NCI-H345 treated with DMSO at 0.1 percent for 48 hours (cell line): ENCODE measurements at regions not wholly inside any gene's neighbourhood (a gene's known extent, or its start where the extent isn't known, plus 50 kb on each side); places are given as distances from the start of the nearest gene placed in this dataset.

ENCODE experiments used
- DNase-seq: peaks from one replicate; lab custom pipeline; 2025; ENCODE audit not compliant: unreplicated experiment; lab: John Stamatoyannopoulos, UW

DNA sequence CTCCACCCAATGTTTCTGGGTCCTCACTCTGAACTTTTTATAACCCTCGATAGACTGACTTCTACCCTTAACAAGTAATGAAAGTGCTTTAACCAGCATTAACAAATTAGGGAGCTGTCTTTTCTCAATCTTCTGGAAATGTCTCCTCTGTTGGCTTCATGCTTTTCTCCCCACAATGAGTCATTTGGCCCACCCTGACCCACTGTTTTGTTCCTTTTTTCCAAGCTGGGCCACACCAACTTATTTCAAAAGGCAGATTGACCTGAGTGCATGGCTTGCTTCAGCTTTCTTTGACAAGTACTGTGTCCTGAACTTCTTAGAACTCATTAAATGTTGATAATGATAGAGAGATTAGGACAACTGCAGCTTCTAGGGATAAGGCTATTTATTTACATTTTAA is 199.6 kb upstream of the SEMA6D start:
- no peak for DNase-seq

DNA sequence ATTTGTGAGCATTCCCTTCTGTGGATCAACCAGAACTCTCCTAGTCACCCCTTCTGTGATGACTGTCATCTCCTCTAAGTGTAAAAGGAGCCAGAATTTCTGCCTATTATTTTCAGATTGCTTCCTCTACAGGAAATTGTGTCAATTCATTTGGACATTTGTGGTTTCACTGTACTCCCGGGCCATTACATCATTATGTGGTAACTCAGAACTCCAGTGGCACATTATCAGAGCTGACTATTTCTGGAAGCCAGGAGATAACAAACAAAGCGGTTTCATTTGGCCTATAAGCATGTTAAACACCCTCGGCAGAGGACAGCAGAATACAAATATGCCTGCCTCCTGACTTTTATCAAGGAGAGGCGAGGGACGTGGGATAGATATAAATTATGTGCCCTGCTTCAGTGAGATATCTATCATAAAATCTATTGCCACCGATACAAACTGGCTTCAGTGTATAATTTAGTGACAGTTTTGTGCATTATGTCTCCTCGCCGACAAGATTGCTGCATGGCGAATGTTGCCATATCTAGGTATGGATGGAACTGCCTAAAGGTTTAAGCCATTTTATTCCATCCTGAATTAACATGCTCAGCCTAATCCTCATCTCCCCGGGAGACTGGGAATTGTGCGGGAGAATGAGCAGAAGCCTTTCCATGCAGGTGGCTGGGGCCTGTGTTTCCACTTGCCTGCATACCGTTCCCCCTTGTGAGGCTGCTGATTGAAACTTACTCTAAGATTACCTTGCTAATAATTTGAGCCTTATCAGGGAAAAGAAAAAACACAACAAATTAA is 193.4 kb upstream of the SEMA6D start:
- no peak for DNase-seq

DNA sequence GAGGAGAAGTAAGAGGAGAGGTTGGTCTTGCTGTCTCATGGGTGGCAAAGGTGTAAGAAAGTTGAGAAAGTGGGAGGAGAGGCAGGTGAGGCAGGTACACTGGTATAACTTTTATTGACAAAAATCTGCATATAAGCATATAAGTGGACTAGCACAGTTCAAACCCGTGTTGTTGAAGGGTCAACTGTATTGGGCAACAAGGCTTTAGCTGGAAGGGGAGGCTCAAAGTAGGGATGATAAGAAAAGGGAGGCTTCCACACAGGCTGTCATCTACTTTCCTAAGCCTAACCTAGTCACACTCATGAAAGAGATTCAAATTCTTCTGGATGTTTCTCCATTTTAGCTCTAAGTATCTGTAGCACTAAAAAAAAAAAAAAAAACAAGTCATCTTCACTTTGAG is 188.1 kb upstream of the SEMA6D start:
- DNase-seq: no peak

GRCh38 chr15:47534673-47535072 is 182.6 kb upstream of the SEMA6D start:
- no peak for DNase-seq

GRCh38 chr15:47541562-47541961 is 175.7 kb upstream of the SEMA6D start:
- no peak for DNase-seq

- no peak for DNase-seq
These were observed 174.9 kb upstream of the SEMA6D start for GRCh38 chr15:47542312-47542989.

- DNase-seq: no peak
These were observed 169.1 kb upstream of the SEMA6D start for GRCh38 chr15:47548231-47548630.

DNA sequence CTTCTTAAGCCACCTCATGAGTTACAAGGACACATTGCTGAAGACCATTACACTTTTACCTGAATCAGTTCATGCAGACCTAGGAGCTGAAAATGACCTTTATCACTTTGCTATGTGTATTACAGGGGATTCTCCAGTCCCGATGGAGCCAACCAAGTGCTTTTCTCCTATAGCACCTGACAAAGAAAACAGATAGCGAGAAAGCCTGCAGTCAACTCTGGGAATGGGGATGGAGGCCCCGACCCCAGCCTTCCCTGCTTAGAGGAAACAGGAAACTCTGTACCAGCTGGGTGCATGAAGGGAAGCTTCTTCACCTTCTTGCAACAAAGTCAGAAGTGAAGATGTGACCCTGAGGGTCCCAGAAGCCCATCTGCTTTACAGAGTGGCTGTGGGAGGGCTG is 168.3 kb upstream of the SEMA6D start:
- DNase-seq: no peak

GRCh38 chr15:47551079-47551478 is 166.2 kb upstream of the SEMA6D start:
- DNase-seq: no peak

DNA sequence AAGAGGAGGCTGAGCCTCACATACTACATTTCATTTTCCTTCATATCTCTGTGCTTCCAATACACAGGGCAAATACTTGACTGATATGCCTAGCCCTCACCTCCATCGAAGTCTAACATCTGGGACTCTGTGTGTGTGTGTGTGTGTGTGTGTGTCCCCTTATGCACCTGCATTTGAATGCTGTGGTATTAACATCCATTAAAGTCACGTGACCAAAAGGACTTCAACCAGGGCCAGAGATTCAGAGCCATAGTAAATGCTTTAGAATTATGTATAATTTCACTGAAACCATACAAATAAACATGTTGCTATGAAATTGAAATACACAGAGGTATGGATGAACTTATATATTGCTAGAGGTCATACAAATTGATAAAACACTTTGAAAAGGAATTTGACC is 165.8 kb upstream of the SEMA6D start:
- no peak for DNase-seq

DNA sequence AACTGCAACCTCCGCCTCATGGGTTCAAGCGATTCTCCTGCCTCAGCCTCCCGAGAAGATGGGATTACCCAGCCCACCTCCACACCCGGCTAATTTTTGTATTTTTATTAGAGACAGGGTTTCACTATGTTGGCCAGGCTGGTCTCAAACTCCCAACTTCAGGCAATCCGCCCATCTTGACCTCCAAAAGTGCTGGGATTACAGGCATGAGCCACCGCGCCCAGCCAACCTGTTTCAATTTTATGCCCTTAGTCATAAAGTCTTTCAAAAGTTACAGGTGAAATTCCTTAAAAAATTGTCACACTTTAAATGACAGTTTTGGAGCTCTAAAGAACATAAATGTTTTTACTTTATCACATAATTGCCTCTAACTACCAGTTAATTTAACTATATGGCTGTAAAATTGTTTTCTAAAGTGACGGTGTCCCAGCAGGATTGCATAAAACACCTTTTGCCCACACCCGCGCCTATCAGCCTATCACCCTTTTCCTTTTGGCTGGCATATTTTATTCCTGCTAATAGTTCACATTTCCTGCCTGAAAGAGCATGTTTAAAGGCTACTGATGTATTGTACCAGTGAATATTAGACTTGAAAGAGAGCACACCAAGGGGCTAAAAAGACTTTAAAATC is 164.2 kb upstream of the SEMA6D start:
- DNase-seq: no peak

- no peak for DNase-seq
These were observed 163.4 kb upstream of the SEMA6D start for GRCh38 chr15:47553947-47554346.

DNA sequence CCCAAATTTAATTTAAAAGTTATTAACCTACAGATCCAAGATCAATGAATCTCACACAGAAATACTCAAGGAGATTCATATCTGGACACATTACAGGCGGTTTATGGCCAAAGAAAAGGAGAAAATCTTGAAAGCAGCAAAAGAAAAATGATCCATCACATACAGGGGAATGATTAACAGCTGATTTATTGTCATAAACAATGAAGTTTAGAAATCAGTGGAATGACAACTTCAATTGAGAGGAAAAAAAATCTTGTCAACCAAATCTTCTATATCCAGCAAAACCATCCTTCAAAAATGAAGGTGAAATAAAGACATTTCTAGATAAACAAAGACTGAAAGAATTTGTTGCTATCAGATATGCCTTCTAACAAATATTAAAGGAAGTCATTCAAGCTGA is 156.2 kb upstream of the SEMA6D start:
- DNase-seq: no peak

GRCh38 chr15:47565949-47566348 is 151.4 kb upstream of the SEMA6D start:
- no peak for DNase-seq

GRCh38 chr15:47566610-47567009 is 150.7 kb upstream of the SEMA6D start:
- no peak for DNase-seq

DNA sequence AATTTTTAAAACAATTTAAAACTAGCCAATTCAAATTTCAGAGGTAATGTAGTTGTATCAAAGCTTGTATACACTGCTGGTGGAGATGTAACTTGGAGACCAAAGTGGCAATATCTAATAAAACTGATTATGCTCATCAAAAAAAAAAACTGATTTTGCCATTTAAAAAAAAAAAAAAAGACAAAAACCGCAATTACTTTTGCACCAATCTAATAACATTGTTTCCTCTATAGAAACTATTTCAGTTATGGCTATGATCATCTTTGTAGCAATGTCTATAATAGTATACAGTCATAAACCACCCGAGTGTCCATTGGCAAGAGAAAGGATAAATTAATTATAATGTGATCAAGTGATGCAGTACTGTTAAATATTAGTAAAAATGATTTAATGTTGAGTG is 149.3 kb upstream of the SEMA6D start:
- DNase-seq: no peak

DNA sequence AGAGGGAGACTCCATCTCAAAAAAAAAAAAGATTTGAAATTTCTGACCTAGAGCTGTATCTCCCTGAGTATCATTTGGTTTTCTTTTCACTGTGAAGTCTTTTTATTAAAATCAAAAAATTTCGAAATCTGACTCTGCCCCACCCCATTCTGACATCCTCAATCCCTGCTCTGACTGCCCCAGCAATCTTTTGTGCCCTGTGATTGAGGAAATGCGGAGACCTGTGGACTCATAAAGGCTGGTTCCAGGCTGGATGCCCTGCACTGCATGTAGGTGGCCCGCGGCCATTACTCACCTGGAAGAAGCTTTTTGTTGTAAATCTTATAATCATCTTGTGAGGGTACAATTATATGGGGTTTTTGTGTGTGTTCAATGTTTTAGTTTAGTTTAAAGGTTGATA is 147.3 kb upstream of the SEMA6D start:
- no peak for DNase-seq

GRCh38 chr15:47570451-47570850 is 146.9 kb upstream of the SEMA6D start:
- DNase-seq: no peak

DNA sequence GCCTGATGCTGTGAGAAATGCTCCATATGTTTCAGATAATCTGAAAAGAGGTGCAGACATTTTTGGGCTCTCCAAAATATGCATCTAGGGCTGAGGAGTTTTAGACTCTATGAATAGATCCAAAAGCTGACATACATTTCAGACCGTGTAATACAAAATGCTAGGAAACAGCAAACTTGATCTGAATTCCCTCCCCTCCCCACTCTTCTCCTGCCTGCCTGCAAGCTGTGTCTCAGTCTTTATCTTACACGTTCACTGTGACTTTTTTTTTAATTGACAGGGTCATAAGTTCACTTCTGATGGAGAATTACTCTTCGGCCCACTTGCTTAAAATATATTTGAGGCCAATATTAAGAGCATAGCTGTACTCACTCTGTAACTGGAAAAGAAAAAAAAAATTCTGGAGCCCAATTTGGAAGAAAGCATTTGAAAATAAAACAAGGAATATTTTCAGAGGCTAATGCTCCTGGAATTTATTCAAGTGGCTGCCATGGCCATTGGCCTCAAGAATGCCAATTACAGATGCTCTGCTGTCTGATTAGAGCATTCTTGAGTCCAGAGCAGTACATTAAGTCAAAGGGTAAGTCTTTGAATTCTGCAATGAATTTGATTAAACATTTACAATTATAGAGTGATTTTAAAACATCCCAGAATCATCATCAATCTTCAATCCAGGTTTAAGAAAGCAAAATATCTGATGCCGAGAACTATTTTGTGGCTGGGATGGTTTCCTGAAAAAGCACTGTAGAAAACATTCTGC is 146.2 kb upstream of the SEMA6D start:
- DNase-seq: no peak

DNA sequence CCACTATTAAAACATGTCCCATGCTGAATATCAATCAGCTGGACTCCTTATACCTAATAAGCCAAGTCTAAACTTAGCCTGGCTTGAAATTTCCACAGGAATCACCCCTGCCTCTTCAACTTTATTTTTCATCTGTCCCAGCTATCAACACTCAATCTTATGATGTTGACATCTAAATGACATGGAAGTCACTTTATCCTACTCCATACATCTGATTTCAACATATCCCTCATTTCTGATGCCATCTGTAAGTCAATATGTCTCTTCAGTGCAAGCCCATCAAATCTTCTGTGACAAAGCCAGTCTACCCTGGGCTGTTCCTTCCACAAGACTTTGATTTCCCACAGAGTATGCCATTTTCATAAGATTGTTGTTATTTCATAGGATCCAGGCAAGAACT is 143.6 kb upstream of the SEMA6D start:
- DNase-seq: no peak

- no peak for DNase-seq
These were observed 140.3 kb upstream of the SEMA6D start for GRCh38 chr15:47577000-47577399.

GRCh38 chr15:47577461-47577860 is 139.8 kb upstream of the SEMA6D start:
- DNase-seq: no peak
